Sciatic nerve (tissue), 2 donors: ENCODE measurements at regions not wholly inside any gene's neighbourhood (a gene's known extent, or its start where the extent isn't known, plus 50 kb on each side); places are given as distances from the start of the nearest gene placed in this dataset.
A peak's percentile ranks its signal among the peaks of the same experiment; 100 is the strongest.

Source experiments
- ATAC-seq: fragments of 200-7000 bp; cut with Tn5 transposase; one replicate; pipeline ENCODE4 v1.9.1; 2020; ENCODE audit warnings: mild to moderate bottlenecking, moderate library complexity
- DNase-seq: peaks from one replicate; pipeline ENCODE4 v3.0.0-alpha.2; 2020; ENCODE audit warnings: low spot score
- intact Hi-C: fragments of 100-400 bp; cut with DNase I; formaldehyde crosslinking; loops from one replicate; pipeline ENCODE4 v1.14.2; 2022
- donor health status: DM: no; HTN: no; CAD: no.
- donor health status: DM: no; HTN: no; CAD: no.

DNA sequence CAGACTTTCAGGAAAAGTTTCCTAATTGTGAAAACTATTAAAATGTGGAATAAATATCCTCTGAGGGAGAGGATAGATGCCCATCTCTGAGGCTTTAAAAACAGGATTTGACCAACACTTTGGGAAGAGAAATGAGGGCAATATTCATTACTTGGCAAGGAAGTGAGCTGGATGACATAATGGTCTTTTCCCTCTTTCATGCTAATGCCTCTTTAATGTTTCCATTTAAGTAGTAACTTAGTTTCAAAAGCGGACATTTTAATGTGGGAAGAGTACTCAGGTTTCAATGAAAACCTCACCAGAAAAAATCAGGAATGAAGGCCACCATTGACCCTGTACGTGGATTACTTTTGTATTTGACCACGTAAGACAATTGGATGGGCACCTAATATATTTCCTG lies 503.3 kb downstream of the ANKRD50 start:
- no peak for ATAC-seq
- intact Hi-C loops = no loop called here
- no peak for DNase-seq

- no peak for ATAC-seq
- no peak for DNase-seq
- intact Hi-C loops = no loop called here
Observed at GRCh38 chr4:124209626-124210025, 502.9 kb downstream of the ANKRD50 start.

DNA sequence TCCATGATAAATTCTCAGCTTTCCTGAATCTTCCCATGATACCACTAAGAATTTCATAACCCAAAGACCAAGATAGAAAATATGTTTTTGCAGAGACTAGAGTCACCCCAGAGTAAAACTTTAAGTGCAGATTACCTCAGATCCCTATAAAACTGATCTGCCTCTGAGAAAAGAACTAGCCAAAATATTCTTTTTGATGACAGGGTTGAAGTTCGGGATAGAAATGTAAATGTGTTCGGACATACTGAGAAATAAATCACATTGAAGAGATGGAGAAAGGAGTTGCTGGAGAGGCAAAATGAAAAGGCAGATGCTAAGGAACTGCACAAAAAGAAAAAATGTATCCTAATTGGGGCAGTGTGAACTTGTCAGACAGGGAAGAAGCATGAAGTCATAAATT lies 501.8 kb downstream of the ANKRD50 start:
- no peak for DNase-seq
- intact Hi-C loops = no loop called here
- ATAC-seq = no peak

DNA sequence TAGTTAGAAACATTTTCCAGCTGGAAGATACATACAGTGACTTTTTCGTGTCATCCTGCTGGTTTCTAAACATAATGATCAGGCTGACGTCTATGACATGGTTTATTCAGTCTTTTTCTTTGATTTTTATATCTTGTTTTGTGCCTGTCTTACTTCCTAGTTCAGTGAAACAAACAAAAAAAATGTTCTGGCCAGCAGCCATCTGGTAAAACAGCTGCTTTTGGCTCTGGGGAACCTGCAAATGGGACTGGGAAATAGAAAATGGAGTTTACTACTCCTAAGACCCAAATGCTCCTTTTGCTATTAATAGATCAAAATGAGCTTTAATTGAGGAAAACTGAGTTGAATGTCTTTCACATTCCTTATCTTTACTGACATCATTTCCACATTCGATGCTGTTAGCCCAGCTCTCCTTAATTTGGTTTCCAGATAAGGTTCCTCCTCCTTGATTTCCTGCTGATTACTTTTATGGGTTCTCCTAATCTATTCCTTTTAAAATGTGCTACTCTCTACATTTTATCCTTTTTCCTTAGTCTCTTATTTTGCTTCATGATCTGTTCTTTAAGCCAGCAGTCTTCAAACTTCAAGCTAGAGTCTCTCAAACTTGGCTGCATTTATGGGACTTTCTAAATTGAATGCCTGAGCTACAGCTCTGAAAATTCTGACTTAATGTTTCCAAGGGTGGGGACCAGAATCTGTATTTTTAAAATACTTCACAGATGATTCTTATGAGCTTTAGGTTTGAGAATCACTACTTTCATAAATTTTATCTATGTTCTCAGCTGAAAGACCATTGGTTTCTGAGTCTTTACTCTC lies 499.5 kb downstream of the ANKRD50 start:
- intact Hi-C loops = no loop called here
- no peak for DNase-seq
- no peak for ATAC-seq

DNA sequence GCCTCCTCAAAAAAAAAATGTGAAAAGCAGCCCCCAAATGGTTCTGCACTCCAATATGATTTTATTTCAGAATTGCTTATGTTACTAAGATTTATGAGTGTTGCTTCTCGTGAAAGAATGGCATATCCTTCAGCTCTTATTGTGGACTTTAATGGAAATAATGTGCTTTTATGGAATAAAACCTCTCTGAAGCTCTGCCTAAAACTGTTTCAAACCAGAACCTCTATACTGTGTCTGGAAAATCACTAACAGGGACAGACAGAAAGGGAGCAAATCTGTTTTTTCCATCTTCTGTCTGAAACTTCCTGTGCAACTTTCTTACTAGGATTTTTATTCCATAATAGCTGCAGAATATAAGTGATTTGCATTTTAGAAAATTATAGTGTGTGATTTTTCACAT lies 493.1 kb downstream of the ANKRD50 start:
- DNase-seq = no peak
- no peak for ATAC-seq
- intact Hi-C loops = no loop called here

- ATAC-seq (no peak), DNase-seq (no peak)
- intact Hi-C loops = no loop called here
Observed at GRCh38 chr4:124224256-124224655, 488.3 kb downstream of the ANKRD50 start.

- ATAC-seq = no peak
- DNase-seq = no peak
- intact Hi-C loops = no loop called here
Observed at GRCh38 chr4:124227981-124228380, 484.6 kb downstream of the ANKRD50 start.

- DNase-seq (no peak), ATAC-seq (no peak)
- intact Hi-C loops = no loop called here
Observed at GRCh38 chr4:124230268-124230667, 482.3 kb downstream of the ANKRD50 start.

DNA sequence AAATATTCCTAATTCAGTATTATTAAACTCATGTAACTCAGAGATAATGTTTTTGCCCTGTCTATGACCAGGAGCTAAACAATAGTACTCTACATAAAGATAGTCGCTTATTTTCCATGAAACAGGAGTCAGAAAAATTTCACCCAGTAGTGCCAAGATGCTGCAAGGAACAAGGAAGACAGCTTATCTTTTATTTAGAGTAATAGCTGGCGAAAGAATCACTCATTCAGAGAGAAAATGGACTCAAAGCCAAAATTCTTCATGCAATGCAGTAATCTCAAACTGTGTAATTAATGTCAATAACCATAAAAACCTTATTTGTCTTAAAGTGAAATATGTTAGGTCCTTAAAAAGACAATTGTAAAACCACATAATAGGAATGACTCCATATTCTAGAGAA lies 477.8 kb downstream of the ANKRD50 start:
- intact Hi-C loops = no loop called here

DNA sequence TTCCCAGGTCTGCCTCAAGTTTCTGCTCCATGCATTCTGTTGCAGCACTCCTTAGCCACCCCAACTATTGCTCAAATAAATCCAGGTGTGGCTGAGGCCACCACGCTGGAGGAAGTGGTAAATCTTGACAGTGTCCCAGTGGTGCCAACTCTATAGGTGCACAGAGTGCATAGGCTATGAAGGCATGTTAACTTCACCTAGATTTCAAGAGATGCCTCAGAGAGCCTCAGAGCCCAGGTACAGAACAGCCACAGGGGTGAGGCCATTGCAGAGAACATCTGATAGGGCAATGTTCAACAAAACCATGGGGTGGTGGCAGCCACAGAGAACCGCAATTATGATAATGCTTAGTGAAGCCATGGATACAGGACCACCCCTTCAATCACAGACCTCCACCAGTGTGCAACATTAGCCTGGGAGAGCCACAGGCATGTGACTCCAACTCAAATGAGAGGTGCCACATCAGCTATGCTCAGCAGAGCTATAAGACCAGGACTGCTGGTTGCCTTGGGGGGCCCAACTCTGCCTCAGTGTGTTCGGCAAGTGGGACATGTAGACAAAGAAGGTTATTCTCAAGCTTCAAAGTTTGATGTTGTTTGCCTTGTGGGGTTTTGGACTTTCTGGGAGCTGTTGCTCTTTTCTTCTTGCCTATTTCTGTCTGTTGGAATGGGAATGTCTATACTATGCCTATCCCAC lies 468.7 kb downstream of the ANKRD50 start:
- DNase-seq = no peak
- ATAC-seq = no peak
- intact Hi-C loops = no loop called here

More for the DNA sequence above, 477.8 kb downstream of the ANKRD50 start:
- ATAC-seq (no peak), DNase-seq (no peak)

- ATAC-seq (no peak), DNase-seq (no peak)
- intact Hi-C loops = no loop called here
Observed at GRCh38 chr4:124253080-124253479, 459.5 kb downstream of the ANKRD50 start.

GRCh38 chr4:124262211-124263179 lies 450.0 kb downstream of the ANKRD50 start:
- intact Hi-C loops = no loop called here
- ATAC-seq = peak; percentile 94
- DNase-seq = peak; percentile 65

DNA sequence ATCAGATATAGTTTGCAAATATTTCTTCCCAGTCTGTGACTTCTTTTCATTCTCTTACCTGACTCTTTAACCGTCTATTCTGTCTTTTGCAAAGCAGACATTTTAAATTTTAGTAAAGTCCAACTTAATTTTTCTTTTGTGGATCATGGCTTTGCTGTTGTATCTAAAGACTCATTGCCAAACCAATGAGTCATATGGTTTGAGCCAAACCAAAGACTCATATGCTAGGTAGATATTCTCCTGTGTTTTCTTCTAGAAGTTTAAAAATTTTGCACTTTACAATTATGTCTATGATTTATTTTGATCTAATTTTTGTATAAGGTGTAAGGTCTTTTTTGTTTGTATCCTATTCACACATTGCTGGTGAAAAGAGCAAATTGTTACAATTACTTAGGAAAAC lies 446.8 kb downstream of the ANKRD50 start:
- DNase-seq = no peak
- intact Hi-C loops = no loop called here

DNA sequence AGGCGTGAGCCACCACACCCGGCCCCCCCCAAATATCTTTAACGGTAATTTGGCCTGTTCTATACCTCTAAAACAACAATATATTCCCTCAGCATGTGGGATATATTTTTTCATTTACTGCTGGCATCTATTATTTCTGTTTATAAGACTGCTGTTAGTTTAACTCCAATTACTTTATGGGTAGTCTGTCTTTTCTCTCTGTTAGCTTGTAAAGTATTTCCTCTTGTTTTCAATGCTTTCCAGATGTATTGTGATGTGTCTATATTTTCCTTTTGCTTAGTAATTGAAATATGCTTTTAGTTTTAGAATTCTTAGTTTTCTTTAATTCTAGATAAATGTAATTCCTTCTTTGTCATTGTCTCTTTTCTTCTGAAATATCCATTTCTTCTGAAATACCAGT lies 445.8 kb downstream of the ANKRD50 start:
- intact Hi-C loops = no loop called here
- ATAC-seq = no peak

More for the DNA sequence above, 446.8 kb downstream of the ANKRD50 start:
- ATAC-seq = no peak

DNA sequence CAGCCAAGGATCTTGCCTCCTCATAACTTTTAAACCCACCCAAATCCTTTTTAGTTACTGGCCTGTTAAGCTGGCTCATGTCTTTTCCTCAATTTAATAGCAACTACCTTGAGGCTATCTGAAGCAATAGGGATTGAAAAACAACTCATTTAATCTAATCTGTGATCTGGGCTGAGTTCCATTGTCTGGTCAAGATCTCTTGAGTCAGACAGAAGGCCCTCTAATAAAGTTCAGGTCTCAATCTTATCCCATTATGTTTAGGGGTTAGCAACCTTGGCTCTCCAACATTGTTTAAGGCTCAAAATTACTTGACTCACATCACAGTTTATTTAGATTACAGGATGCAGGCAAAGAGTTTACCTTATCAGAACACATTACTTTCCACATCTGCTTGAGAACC lies 436.1 kb downstream of the ANKRD50 start:
- intact Hi-C loops = no loop called here
- no peak for ATAC-seq

More for the DNA sequence above, 445.8 kb downstream of the ANKRD50 start:
- DNase-seq = no peak

GRCh38 chr4:124277691-124278090 lies 434.8 kb downstream of the ANKRD50 start:
- DNase-seq = no peak
- ATAC-seq = no peak
- intact Hi-C loops = no loop called here

More for the DNA sequence above, 436.1 kb downstream of the ANKRD50 start:
- no peak for DNase-seq

DNA sequence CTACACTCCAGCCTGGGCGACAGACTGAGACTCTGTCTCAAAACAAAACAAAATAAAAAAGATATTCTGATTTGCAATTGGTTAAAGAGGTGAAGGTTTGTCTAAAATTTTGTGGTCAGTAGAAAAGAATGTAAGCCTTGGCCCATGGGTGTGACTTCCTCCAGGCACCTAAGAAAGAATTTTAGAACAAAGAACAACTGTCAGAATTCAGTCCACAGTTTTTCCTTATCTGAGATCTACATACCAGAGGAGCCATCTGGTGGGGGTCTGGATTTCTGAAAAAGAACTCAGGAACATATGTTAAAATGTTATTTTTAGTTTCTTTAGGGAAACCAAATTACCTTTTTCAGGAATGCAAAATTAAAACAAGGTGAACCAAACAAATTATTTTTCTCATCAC lies 434.1 kb downstream of the ANKRD50 start:
- no peak for ATAC-seq
- intact Hi-C loops = no loop called here
- DNase-seq = no peak

- DNase-seq = no peak
- no peak for ATAC-seq
- intact Hi-C loops = no loop called here
Observed at GRCh38 chr4:124279741-124280140, 432.8 kb downstream of the ANKRD50 start.

- intact Hi-C loops = no loop called here
- ATAC-seq = no peak
- DNase-seq = no peak
Observed at GRCh38 chr4:124282301-124282898, 430.1 kb downstream of the ANKRD50 start.
